Hematopoietic multipotent progenitor cell (in vitro differentiated cells): ENCODE measurements at regions not wholly inside any gene's neighbourhood (a gene's known extent, or its start where the extent isn't known, plus 50 kb on each side); places are given as distances from the start of the nearest gene placed in this dataset.
A peak's percentile ranks its signal among the peaks of the same experiment; 100 is the strongest.

Source experiments
- DNase-seq, 3 donors: peaks; one replicate each; pipeline ENCODE4 v3.0.0-alpha.2; 2011 to 2015; ENCODE audit warnings: low read depth in 2 of 3, low spot score in 2 of 3

DNA sequence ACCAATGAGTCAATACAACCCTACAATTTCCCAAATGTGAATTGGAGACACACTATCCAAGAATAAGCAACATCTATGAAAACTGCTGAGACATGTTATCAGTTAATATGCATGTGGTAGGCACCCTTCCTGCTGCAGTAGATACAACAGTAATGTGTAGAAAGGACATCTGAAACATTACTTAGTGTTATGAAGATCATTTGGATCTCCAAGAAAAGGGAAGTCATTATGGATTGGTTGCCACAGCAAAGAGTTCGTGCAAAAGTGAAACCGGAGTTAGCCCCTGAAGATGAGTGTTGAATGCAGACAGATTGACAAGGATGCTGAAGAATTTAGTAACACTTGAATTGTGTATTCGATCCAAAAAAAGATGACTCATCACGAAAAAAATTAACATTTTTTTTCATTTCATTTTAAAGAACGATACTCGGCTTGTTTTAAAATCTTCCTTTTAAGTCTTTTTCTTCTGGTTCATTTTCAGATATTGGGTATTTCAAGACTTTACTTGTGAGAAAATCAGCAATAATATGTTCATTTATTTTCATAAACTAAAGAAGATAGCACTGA, 322.4 kb upstream of the KLF6 start:
- peak in 1 of 3 donors; percentile 55 for DNase-seq

- no peak for DNase-seq
These were observed 318.6 kb upstream of the KLF6 start for GRCh38 chr10:4103603-4104002.

DNA sequence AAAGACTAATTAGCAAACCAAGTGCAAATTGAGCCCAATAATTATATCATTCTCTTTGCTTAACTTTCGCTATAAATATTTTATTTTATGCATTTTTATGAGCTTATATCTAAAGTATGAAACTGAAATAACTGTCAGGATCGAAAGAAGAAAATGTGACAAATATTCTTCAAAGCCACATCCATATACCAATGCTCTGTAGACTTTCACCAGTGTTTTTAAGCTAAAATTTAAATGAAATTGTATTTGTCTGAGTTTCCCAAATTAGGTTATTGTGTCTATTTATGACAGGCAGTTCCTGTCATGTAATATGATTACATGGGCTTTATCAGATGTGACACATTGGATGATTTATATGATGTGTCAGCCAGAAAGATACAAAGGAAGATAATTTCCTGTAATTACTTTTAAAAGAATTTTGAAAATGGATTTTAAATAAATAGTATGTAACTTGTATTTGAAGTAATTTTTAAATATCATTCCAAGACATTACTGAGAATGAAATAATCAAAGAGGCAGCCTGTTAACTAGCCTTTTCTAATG, 317.9 kb upstream of the KLF6 start:
- DNase-seq, result no peak

GRCh38 chr10:4101918-4102654, 317.1 kb upstream of the KLF6 start:
- no peak for DNase-seq

- DNase-seq, result no peak
These were observed 315.4 kb upstream of the KLF6 start for GRCh38 chr10:4100380-4100779.

GRCh38 chr10:4099202-4099601, 314.2 kb upstream of the KLF6 start:
- DNase-seq, result no peak

DNA sequence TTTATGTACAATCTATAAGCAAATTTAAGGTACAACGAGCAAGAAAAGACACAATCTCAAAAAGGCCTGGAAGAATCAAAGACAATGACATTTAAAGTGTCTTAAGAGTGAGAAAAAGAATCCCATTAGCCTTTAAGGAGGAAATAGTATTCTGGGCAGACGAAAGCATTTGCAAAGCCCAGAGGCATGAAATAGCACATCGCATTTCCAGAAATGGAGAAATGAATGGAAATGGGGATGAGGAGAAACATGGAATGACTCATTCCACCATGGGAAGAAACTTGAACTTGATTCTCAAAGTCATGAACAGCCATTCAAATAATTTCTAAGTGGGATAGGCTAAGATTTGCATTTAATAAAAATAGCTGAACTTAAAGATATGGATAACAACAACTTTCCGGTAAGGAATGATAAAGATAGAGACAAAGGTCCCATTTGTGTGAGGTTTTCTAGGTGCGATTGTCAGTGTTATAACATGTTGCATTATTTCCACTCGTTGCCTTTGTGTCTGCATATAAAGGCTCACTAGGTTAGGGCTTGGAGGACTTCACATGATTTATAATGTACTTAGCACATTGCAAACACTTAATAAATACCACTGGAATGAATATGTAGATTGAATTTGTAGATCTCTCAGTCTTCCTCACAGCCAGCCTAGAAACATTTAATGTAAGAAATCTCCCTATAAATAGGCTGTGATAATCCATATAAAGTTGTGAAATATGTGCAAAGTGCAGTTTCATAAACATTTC, 310.3 kb upstream of the KLF6 start:
- no peak for DNase-seq

DNA sequence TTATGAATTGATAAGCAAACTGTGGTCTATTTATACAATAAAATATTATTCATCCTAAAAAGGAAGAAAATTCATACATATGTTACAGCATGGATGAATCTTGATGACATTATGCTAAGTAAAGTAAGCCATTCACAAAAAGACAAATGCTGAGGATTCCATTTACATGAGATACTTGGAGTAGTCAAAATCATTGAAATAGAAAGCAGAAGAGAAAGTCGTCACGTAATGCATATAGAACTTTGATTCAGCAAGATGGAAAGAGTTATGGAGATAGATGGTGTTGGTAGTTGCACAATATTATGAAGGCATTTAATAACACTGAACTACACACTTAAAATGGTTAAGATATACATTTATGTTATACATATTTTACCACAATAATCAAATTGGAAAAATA, 309.7 kb upstream of the KLF6 start:
- DNase-seq, result no peak

- DNase-seq, result no peak
These were observed 308.4 kb upstream of the KLF6 start for GRCh38 chr10:4093438-4093837.

- no peak for DNase-seq
These were observed 303.5 kb upstream of the KLF6 start for GRCh38 chr10:4088354-4089066.

DNA sequence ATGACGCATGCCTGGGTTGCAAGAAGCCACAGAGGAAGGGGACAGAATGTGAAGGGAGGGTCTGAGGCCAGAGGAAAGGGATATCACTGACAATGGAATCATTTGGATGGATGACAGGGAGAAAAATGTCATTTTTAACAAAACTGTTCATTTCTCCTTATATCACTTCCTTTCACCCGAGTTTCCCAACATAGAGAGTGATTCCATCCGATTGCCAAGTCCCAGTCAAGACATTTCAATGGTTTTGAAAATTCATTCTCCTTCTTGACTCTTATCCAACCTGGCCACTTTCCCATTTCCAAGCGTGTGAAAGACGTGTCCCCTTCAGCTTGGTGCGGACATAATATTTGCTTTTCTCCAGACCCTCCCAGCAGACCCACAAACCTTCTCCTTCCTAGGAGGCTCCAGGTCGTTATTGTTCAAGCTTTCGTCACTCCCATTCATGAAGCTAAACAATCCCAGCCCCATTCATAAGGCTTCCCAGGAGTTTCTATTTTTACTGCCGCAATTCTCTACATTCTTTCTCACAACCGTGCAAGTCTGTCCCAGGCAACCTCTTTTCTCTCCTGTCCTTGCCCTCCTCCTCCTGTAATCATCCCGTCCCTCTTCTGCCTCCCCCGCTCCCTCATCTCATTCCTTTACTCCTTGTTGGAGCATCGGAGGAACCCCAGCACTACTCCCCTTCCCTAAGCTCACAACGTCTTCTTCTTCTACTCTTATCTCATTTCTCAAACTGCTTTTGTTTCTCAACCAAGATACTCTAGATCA, 301.3 kb upstream of the KLF6 start:
- no peak for DNase-seq

DNA sequence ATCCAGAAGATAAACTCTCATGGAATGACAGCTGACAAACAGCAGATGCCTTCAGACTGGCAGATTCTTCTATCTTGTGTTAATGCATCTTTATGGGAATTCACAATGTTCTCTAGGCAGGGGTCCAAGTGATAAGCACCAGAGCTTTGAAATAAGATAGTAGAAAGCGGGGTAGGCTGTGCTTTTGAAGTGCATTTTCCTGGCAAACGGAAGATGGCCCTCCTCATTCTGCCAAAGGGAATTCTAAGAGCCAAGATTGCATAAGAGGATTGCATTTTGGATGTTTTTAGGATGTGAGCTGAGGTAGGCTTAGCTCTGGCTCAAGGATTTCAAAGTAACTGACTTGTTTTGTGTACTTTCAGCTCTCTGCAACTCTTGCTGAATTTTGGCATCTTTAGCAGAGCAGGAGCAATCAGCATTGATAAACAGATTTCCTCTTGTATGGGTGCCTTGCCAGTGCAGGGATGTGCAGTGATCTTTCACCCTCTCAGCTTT, 298.5 kb upstream of the KLF6 start:
- DNase-seq, result no peak

GRCh38 chr10:4082861-4083260, 297.9 kb upstream of the KLF6 start:
- peak in 1 of 3 donors; percentile 23 for DNase-seq

DNA sequence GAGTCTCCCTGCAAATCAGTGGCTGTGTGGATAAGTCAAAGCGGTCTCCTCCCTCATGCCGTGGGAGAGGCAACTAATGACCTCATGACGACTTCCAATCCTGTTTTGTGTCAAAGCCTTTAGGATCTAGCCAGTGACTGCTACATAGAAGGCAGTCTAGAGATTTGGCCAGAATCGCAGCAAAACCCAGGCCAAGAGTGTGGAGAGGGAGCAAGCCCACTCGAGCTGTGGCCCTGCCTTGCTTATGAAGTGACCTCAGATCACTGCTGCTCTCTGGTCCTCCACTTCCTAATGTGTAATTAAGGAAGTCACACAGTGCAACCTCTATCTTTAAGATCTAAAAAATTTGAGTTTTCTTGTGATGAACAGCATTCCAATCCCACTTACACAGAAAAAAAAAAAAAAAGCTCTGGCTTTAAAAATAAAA, 296.7 kb upstream of the KLF6 start:
- no peak for DNase-seq

GRCh38 chr10:4080225-4080805, 295.3 kb upstream of the KLF6 start:
- DNase-seq, result no peak

DNA sequence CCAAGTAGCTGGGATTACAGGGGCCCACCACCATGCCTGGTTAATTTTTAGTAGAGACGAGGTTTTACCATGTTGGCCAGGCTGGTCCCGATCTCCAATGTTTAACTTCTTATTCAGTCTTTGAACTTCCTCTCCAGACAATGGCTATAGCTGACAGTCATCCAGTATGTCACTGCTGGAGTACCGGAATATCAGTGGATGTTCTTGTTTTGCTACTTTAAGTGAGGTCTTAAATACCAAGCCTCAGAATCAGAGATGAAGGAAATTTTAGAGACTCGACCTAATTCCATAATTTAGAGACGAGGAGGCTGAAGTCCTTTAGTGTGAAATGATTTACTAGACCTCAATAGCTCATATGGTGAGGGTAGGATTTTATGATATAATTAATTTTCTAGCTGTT, 294.8 kb upstream of the KLF6 start:
- no peak for DNase-seq

DNA sequence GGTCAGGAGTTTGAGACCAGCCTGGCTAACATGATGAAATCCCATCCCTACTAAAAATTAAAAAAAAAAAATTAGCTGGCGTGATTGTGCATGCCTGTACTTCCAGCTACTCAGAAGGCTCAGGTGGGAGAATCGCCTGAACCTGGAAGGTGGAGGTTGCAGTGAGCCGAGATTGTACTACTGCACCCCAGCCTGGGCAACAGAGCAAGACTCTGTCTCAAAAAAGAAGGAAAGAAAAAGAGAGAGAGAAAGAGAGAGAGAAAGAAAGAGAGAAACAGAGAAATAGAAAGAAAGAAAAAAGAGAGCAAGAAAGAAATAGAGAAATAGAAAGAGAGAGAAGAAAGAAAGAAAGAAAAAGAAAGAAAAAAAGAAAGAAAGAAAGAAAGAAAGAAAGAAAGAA, 292.8 kb upstream of the KLF6 start:
- DNase-seq, result no peak

GRCh38 chr10:4076983-4077382, 292.0 kb upstream of the KLF6 start:
- no peak for DNase-seq

- DNase-seq, result no peak
These were observed 290.4 kb upstream of the KLF6 start for GRCh38 chr10:4075443-4075842.
